ENCODE measurements at regions not wholly inside any gene's neighbourhood (a gene's known extent, or its start where the extent isn't known, plus 50 kb on each side); places are given as distances from the start of the nearest gene placed in this dataset.

DNA sequence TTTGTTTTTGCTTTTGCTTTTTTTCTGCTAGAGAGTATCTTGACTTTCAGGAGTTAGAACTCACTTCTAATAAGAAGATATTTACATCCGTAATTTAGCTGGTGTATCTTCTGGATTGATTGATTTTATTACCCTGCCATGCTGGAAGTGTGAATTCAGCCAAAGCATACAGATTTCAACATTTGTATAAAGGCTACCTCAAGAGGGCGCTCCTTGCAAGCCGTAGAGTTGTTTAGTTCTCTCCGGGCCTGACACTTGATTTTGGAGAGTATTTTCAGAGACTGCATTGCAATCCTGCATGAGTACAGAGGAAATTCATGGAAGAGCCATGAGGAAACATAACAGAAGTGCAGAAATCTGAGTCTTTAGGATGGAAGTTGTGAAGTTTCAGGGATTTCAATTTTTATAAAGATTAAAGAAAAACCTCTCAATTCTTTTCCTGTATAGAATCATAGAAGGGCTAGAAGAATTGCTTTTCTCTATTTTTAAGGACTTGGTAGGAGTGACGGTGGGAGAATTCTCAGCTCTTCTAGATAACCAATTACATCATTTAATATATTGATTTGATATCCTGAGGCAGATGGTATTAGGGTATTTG, 66.7 kb upstream of the TIAM2 start:
- no peak overlapping the region for H3K4me3 ChIP-seq
- no peaks in the 10 kb centered on the region for H3K36me3 ChIP-seq
- H3K27me3 ChIP-seq (ENCODE audit: low read depth) = no peaks in the 10 kb centered on the region
- intact Hi-C loops (cut with DNase I) = no loop called here
- ATAC-seq (peak; percentile 77 to 80), DNase-seq (no peak)
- H3K27ac ChIP-seq = no peak overlapping the region
- TF ChIP-seq, protein P1, sequence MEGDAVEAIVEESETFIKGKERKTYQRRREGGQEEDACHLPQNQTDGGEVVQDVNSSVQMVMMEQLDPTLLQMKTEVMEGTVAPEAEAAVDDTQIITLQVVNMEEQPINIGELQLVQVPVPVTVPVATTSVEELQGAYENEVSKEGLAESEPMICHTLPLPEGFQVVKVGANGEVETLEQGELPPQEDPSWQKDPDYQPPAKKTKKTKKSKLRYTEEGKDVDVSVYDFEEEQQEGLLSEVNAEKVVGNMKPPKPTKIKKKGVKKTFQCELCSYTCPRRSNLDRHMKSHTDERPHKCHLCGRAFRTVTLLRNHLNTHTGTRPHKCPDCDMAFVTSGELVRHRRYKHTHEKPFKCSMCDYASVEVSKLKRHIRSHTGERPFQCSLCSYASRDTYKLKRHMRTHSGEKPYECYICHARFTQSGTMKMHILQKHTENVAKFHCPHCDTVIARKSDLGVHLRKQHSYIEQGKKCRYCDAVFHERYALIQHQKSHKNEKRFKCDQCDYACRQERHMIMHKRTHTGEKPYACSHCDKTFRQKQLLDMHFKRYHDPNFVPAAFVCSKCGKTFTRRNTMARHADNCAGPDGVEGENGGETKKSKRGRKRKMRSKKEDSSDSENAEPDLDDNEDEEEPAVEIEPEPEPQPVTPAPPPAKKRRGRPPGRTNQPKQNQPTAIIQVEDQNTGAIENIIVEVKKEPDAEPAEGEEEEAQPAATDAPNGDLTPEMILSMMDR (IDR thresholded peaks at IDR 0.05) = peak; percentile 75
- H3K9me3 ChIP-seq = no peaks in the 10 kb centered on the region
- H3K4me1 ChIP-seq = no peaks in the 10 kb centered on the region

DNA sequence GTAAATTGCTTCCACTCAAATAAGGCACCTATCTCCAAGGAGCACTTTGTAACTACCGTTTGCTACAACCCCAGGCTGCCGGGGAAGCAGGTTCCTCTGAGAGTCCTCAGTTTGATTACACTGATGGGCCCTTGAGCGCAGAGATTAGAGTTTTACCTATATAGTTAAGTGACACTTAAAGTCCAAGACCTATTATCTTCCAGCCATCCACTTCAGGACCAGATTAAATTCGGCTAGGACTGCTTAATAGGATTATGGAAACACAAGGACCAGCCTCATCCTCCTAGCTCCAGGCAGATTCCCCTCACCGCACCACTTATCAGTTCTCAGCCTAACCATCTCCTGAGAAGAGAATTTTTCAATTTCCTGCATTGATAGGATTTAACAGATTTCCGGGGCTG, 64.7 kb upstream of the TIAM2 start:
- no peaks in the 10 kb centered on the region for H3K36me3 ChIP-seq
- TF ChIP-seq, protein P1 (IDR thresholded peaks at IDR 0.05) = no peak
- no peaks in the 10 kb centered on the region for H3K27me3 ChIP-seq (ENCODE audit: low read depth)
- H3K4me3 ChIP-seq = no peak overlapping the region
- intact Hi-C loops (cut with DNase I) = loop anchor here (10.0 kb wide), 1 partner anchor 244 kb away; no protein-coding TSS in a partner anchor
- ATAC-seq = no peak
- no peak overlapping the region for H3K27ac ChIP-seq
- no peaks in the 10 kb centered on the region for H3K9me3 ChIP-seq
- no peak for DNase-seq
- no peaks in the 10 kb centered on the region for H3K4me1 ChIP-seq

DNA sequence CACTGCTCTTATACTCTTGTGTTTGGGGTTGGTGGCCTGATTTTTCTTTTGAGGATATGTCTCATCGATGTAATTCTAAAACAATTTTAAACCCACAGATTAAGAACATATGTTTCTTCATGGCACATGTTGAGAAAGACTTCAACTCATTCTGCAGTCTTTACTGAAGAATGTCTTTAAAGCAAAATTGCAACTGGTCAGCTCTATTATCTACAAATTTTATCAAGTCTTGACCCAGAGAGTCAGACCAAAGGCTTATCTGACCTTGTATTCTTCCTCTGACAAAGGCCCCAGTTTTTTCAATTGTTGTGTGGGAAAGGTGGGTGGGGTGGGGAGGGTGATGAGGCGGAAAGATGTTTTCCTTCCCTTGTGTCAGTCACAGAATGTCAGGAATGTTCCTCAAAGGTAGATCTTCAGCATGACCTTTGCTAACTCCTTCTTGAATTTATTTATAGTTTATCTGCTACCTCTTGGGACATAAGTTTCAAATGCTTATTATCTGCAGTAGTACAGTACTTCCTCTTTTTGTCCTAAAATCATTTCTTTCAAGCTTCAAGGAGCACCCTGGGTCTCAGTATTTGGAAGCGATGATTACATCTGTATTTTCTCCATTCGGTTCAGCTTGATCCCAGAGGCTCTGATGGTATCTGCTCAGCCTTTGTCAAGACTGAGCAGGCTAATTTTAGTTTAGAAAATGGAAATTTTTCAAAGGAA, 63.2 kb upstream of the TIAM2 start:
- intact Hi-C loops (cut with DNase I) = loop anchor here (10.0 kb wide), 1 partner anchor 243 kb away; no protein-coding TSS in a partner anchor
- ATAC-seq = no peak
- H3K27me3 ChIP-seq (ENCODE audit: low read depth) = no peaks in the 10 kb centered on the region
- no peak overlapping the region for H3K4me3 ChIP-seq
- H3K27ac ChIP-seq = no peak overlapping the region
- TF ChIP-seq, protein P1 (IDR thresholded peaks at IDR 0.05) = no peak
- H3K9me3 ChIP-seq = no peaks in the 10 kb centered on the region
- no peaks in the 10 kb centered on the region for H3K36me3 ChIP-seq
- no peaks in the 10 kb centered on the region for H3K4me1 ChIP-seq
- no peak for DNase-seq

DNA sequence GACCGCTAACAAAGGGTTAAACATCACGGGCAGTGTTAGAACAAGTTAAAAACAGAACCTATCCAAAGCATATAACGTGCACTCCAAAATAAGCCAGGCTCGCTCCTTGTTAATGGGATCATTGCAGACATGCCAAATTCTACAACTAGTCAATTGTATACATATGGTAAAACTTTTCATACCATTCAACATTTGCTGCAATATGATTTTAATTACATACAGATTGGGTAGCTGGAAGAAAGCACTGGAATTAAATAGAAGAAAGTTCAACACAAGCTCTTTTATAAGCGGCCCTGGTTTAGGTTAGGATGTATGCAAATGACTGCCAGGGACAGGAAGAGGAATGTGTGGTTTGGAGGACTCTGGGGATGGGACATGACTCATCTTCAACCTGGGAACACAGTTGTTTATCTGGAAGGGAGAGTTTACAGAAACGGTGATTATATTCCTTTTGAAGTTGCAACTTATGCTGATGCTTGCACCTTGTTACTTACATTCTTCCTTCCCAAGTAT, 62.5 kb upstream of the TIAM2 start:
- TF ChIP-seq, protein P1 (IDR thresholded peaks at IDR 0.05) = no peak
- ATAC-seq (no peak), DNase-seq (no peak)
- Histone ChIP-seq H3K9me3 (no peaks in the 10 kb centered on the region), H3K36me3 (no peaks in the 10 kb centered on the region), H3K4me3 (no peak overlapping the region), H3K27ac (no peak overlapping the region), H3K4me1 (no peaks in the 10 kb centered on the region), H3K27me3 (ENCODE audit: low read depth) (no peaks in the 10 kb centered on the region)
- intact Hi-C loops (cut with DNase I) = loop anchor here (10.0 kb wide), 1 partner anchor 242 kb away; no protein-coding TSS in a partner anchor

DNA sequence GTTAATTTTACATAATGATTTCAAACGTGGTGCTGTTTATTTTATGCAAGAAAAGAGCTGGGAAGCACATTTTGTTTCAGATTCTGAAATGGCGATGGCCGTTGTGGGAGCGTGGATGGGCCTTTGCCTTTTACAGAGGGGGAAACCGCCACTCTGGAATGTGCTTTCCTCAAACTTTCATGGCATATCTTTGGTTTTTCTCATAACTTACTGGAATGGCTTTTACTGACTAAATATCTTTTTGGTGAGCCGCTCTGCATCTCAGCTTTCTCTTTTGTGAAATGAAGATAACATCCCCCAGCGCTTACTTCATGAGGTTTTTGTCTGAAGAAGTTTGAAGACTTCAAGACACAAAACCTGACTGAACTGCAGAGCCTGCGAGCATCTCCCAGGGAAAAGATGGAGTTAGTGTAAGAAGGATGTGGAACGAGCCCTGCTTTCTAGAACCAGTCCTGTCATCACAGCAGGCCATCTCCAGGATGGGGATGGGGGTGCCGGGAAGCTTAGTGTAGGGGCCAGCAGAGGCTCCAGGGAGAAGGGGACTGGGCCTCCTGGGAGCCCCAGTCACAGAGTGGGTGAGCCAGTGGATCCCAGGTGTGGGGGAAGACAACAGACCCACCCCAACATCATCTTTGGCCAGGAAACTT, 61.8 kb upstream of the TIAM2 start:
- Histone ChIP-seq H3K36me3 (no peaks in the 10 kb centered on the region), H3K4me3 (no peak overlapping the region), H3K4me1 (no peaks in the 10 kb centered on the region), H3K9me3 (no peaks in the 10 kb centered on the region), H3K27ac (no peak overlapping the region), H3K27me3 (ENCODE audit: low read depth) (no peaks in the 10 kb centered on the region)
- DNase-seq (no peak), ATAC-seq (no peak)
- TF ChIP-seq, protein P1 (IDR thresholded peaks at IDR 0.05) = no peak
- intact Hi-C loops (cut with DNase I) = loop anchor here (10.0 kb wide), 1 partner anchor 241 kb away; no protein-coding TSS in a partner anchor

Data from lower lobe of right lung (tissue), 2 donors.